GM12878 (cell line): ENCODE measurements at regions not wholly inside any gene's neighbourhood (a gene's known extent, or its start where the extent isn't known, plus 50 kb on each side); places are given as distances from the start of the nearest gene placed in this dataset.

Experiments
- ATAC-seq: fragments of 200-7000 bp; cut with Tn5 transposase; 3 replicates; pipeline ENCODE4 v1.9.1; 2020; ENCODE audit warnings: mild to moderate bottlenecking, moderate library complexity
- BruUV-seq: library from RNA; stranded (reverse); fragments of 400-500 nt; replicated peaks from 2 replicates; lab custom pipeline; 2021; lab: Mats Ljungman, UMichigan
- CTCF ChIA-PET: fragments of 300-600 bp; sonication (Branson Sonifier 250); formaldehyde crosslinking; extraction: SDS; loops from one replicate; lab custom pipeline; 2021; ENCODE audit warnings: inconsistent platforms; lab: Yijun Ruan, JAX
- POLR2A ChIA-PET: fragments of 350-600 bp; formaldehyde crosslinking; extraction: SDS; loops from one replicate; lab custom pipeline; 2021; ENCODE audit warnings: inconsistent platforms; lab: Charles Lee
- RAD21 ChIA-PET: fragments of 300-600 bp; sonication (Branson Sonifier 250); formaldehyde crosslinking; loops from one replicate; lab custom pipeline; 2023; ENCODE audit warnings: antibody characterized with exemption; ENCODE audit not compliant: unreplicated experiment; lab: Charles Lee
- SMC1A ChIA-PET: fragments of 300-600 bp; sonication (Branson Sonifier 250); formaldehyde crosslinking; loops from one replicate; lab custom pipeline; 2023; ENCODE audit not compliant: unreplicated experiment, uncharacterized antibody; lab: Charles Lee
- DNase-seq: peaks from one replicate; pipeline ENCODE4 v3.0.0-alpha.2; 2011; ENCODE audit warnings: low read depth, low spot score
- FAIRE-seq: peaks from 3 replicates; lab custom pipeline; 2011; peaks lifted over from hg19 to GRCh38; lab: Jason Lieb, UNC
- H2AFZ ChIP-seq: 2 replicates; pipeline ENCODE4 v1.6.0; 2011; ENCODE audit warnings: low read depth, low read length, control low read depth; ENCODE audit not compliant: control insufficient read depth
- H3K27ac ChIP-seq: 2 replicates; pipeline ENCODE4 v1.5.1; 2011; ENCODE audit warnings: control low read depth; ENCODE audit not compliant: control insufficient read depth, insufficient read depth
- H3K27me3 ChIP-seq, 2 experiments: replicated peaks in 1 of 2; 2 replicates each; pipeline versions ENCODE4 v1.6.0 to v1.6.1; 2011; ENCODE audit warnings: low read length in 1 of 2; ENCODE audit not compliant: control insufficient read depth in 2 of 2, insufficient read depth in 2 of 2
- H3K36me3 ChIP-seq, 2 experiments: 2 replicates each; pipeline ENCODE4 v1.5.1; 2011; ENCODE audit warnings: low read length in 1 of 2; ENCODE audit not compliant: control insufficient read depth in 2 of 2, insufficient read depth in 2 of 2
- H3K4me1 ChIP-seq: 2 replicates; pipeline ENCODE4 v1.6.1; 2011; ENCODE audit warnings: mild to moderate bottlenecking, low read length, moderate library complexity, mixed read lengths; ENCODE audit not compliant: control insufficient read depth, insufficient read depth
- H3K4me2 ChIP-seq: 2 replicates; pipeline ENCODE4 v1.6.0; 2011; ENCODE audit warnings: control low read depth; ENCODE audit not compliant: control insufficient read depth, insufficient read depth
- H3K4me3 ChIP-seq: fragments of 200-600 bp; sonication (generic); 2 replicates; pipeline ENCODE4 v1.5.1; 2016
- H3K79me2 ChIP-seq: 2 replicates; pipeline ENCODE4 v1.6.0; 2011; ENCODE audit warnings: low read length; ENCODE audit not compliant: control insufficient read depth, insufficient read depth
- H3K9ac ChIP-seq: 2 replicates; pipeline ENCODE4 v1.8.0; 2011; ENCODE audit warnings: low read length, control low read depth, mixed read lengths; ENCODE audit not compliant: control insufficient read depth, insufficient read depth
- H3K9me3 ChIP-seq: replicated peaks from 3 replicates; pipeline ENCODE4 v1.5.1; 2011; ENCODE audit warnings: mild to moderate bottlenecking, low read length; ENCODE audit not compliant: control insufficient read depth, insufficient read depth
- H4K20me1 ChIP-seq: 2 replicates; pipeline ENCODE4 v1.6.0; 2011; ENCODE audit not compliant: control insufficient read depth, insufficient read depth
- BRCA1 ChIP-seq: IDR thresholded peaks from 2 replicates; pipeline ENCODE4 v1.6.1; 2011; ENCODE audit warnings: low read depth, low read length, improper control_type of control experiment
- CEBPB ChIP-seq, 2 experiments: fragments of 150-350 bp in 1 of 2; IDR thresholded peaks; 2 replicates each; pipeline ENCODE4 v1.6.1; 2012 to 2014; ENCODE audit warnings: low read depth in 2 of 2, low read length in 2 of 2, borderline replicate concordance in 1 of 2, inconsistent platforms in 1 of 2
- CHD1 ChIP-seq: IDR thresholded peaks from 2 replicates; pipeline ENCODE4 v1.6.1; 2012; ENCODE audit warnings: low read depth, low read length, improper control_type of control experiment
- CHD4 ChIP-seq: fragments of 200-600 bp; sonication (generic); IDR thresholded peaks from 2 replicates; pipeline ENCODE4 v1.6.1; 2016; ENCODE audit warnings: mild to moderate bottlenecking
- FOXK2 ChIP-seq: fragments of 450-650 bp; IDR thresholded peaks from 2 replicates; pipeline ENCODE4 v1.6.1; 2017; ENCODE audit warnings: mild to moderate bottlenecking, moderate library complexity
- GABPA ChIP-seq: IDR thresholded peaks from 2 replicates; pipeline ENCODE4 v1.6.1; 2014; ENCODE audit warnings: antibody characterized with exemption, low read depth, mild to moderate bottlenecking, inconsistent platforms
- JUND ChIP-seq: IDR thresholded peaks from 2 replicates; pipeline ENCODE4 v1.6.1; 2012; ENCODE audit warnings: low read depth, mild to moderate bottlenecking, low read length, improper control_type of control experiment, moderate library complexity
- MEF2A ChIP-seq: IDR thresholded peaks from 2 replicates; pipeline ENCODE4 v1.6.1; 2011; ENCODE audit warnings: low read depth, mild to moderate bottlenecking, low read length, moderate library complexity; ENCODE audit not compliant: insufficient read depth
- MTA2 ChIP-seq: fragments of 450-650 bp; IDR thresholded peaks from 2 replicates; pipeline ENCODE4 v1.6.1; 2016; ENCODE audit warnings: low read depth, mild to moderate bottlenecking, moderate library complexity
- NR2F1 ChIP-seq: fragments of 450-650 bp; conservative IDR thresholded peaks from 2 replicates; pipeline ENCODE4 v1.6.1; 2017; ENCODE audit warnings: mild to moderate bottlenecking
- PAX5 ChIP-seq: IDR thresholded peaks from 2 replicates; pipeline ENCODE4 v1.6.1; 2011; ENCODE audit warnings: low read depth, low read length, borderline replicate concordance
- TBL1XR1 ChIP-seq: IDR thresholded peaks from 2 replicates; pipeline ENCODE4 v1.6.1; 2012; ENCODE audit warnings: low read depth, low read length, improper control_type of control experiment
- ZNF622 ChIP-seq: fragments of 450-650 bp; IDR thresholded peaks from 2 replicates; pipeline ENCODE4 v1.6.1; 2017; ENCODE audit warnings: mild to moderate bottlenecking, inconsistent platforms
- WGBS: methylation state at CpG from one replicate; pipeline ENCODE4 v1.1.6; 2016; ENCODE audit warnings: low lambda C conversion rate; ENCODE audit not compliant: insufficient replicate concordance, insufficient coverage; ENCODE audit errors: missing lambda C conversion rate; 5-methylcytosine and 5-hydroxymethylcytosine counted together
- in situ Hi-C: fragments of 300-500 bp; cut with MboI; formaldehyde crosslinking; loops from 9 replicates; pipeline ENCODE4 v1.14.3; 2018; ENCODE audit warnings: mixed read lengths
- intact Hi-C: fragments of 100-400 bp; cut with micrococcal nuclease; formaldehyde crosslinking; loops from one replicate; pipeline ENCODE4 v1.14.2; 2022; ENCODE audit not compliant: unreplicated experiment
- TF ChIP-seq, protein P1 (sequence below): fragments of 450-650 bp; IDR thresholded peaks from 2 replicates; pipeline ENCODE4 v1.6.1; 2017; ENCODE audit warnings: low read depth, mild to moderate bottlenecking, moderate library complexity
- TF ChIP-seq, protein P2 (sequence below): fragments of 450-650 bp; conservative IDR thresholded peaks from 2 replicates; pipeline ENCODE4 v1.6.1; 2017; ENCODE audit warnings: mild to moderate bottlenecking, moderate library complexity

GRCh38 chr4:174396599-174397110 is 112.9 kb downstream of the CEP44 start:
- H3K27me3 ChIP-seq: no peaks in the 10 kb centered on the region; a peak in 1 of 4 replicates
- no peaks in the 10 kb centered on the region for H3K79me2 ChIP-seq
- FAIRE-seq (no peak), ATAC-seq (no peak), DNase-seq (no peak)
- SMC1A ChIA-PET: interaction anchor here (1.0 kb wide), 1 partner anchor 9 kb away, joined by 3 read pairs; no protein-coding TSS in a partner anchor
- intact Hi-C loops: no loop called here
- RAD21 ChIA-PET: no interaction called here
- TF ChIP-seq NR2F1 (no peak), CHD1 (no peak), ZNF622 (no peak), JUND (no peak), TBL1XR1 (no peak), BRCA1 (no peak), PAX5 (no peak), CEBPB (IDR thresholded peaks at IDR 0.05; ENCODE audit: borderline replicate concordance in 1 of 2, low read depth in 2 of 2, low read length in 2 of 2) (no peak), MTA2 (no peak), FOXK2 (no peak), MEF2A (no peak), CHD4 (no peak), GABPA (no peak)
- TF ChIP-seq, protein P1, sequence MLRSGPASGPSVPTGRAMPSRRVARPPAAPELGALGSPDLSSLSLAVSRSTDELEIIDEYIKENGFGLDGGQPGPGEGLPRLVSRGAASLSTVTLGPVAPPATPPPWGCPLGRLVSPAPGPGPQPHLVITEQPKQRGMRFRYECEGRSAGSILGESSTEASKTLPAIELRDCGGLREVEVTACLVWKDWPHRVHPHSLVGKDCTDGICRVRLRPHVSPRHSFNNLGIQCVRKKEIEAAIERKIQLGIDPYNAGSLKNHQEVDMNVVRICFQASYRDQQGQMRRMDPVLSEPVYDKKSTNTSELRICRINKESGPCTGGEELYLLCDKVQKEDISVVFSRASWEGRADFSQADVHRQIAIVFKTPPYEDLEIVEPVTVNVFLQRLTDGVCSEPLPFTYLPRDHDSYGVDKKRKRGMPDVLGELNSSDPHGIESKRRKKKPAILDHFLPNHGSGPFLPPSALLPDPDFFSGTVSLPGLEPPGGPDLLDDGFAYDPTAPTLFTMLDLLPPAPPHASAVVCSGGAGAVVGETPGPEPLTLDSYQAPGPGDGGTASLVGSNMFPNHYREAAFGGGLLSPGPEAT: no peak
- TF ChIP-seq, protein P2, sequence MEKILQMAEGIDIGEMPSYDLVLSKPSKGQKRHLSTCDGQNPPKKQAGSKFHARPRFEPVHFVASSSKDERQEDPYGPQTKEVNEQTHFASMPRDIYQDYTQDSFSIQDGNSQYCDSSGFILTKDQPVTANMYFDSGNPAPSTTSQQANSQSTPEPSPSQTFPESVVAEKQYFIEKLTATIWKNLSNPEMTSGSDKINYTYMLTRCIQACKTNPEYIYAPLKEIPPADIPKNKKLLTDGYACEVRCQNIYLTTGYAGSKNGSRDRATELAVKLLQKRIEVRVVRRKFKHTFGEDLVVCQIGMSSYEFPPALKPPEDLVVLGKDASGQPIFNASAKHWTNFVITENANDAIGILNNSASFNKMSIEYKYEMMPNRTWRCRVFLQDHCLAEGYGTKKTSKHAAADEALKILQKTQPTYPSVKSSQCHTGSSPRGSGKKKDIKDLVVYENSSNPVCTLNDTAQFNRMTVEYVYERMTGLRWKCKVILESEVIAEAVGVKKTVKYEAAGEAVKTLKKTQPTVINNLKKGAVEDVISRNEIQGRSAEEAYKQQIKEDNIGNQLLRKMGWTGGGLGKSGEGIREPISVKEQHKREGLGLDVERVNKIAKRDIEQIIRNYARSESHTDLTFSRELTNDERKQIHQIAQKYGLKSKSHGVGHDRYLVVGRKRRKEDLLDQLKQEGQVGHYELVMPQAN: no peak
- CTCF ChIA-PET: no interaction called here
- 57% methylated on average over 5 of the region's 5 CpGs for WGBS
- no TSS peak for BruUV-seq
- H4K20me1 ChIP-seq: no peaks in the 10 kb centered on the region
- in situ Hi-C loops: no loop called here
- POLR2A ChIA-PET: no interaction called here
- H3K4me3 ChIP-seq: no peak overlapping the region
- H3K27ac ChIP-seq: no peak overlapping the region
- H3K4me2 ChIP-seq: no peak overlapping the region
- no peak overlapping the region for H2AFZ ChIP-seq
- no peak overlapping the region for H3K9ac ChIP-seq
- H3K36me3 ChIP-seq: no peaks in the 10 kb centered on the region
- H3K9me3 ChIP-seq: no peaks in the 10 kb centered on the region
- no peaks in the 10 kb centered on the region for H3K4me1 ChIP-seq
